ENCODE measurements at regions not wholly inside any gene's neighbourhood (a gene's known extent, or its start where the extent isn't known, plus 50 kb on each side); places are given as distances from the start of the nearest gene placed in this dataset.

DNA sequence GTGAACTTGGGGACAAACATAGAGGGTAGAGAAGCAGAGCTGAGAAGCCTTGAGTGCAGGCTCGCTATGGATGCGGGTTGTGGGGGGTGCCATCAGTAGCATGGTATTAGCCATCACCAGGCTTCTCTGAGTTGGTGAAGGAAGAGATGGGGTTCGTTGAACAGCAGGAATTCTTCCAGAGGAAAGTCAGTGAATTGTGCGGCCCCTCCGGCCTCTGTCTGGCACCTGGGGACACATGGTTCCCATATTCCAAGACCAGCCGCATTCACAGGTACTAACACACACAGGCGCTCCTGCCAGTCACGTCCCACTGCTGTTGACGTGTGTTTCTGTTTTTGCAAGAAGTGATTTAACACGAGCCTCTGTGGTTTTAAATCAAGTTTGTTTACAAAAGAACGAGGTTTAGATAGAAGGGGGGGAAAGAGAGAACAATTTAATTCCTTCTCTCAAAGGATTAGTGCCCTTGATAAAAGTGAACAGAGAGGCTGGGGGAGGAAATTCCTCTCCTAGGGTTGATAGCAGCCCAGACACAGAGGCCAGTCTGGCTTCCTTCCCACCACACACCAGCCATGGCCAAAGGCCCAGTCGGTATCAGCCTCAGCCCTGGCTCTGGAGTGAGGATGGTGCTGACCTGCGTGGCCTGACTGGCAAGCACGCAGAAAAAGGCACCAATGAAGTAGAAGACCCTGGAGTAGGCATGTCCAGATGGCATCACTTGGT lies 252.6 kb upstream of the IGFBP3 start:
- DNase-seq = no peak

DNA sequence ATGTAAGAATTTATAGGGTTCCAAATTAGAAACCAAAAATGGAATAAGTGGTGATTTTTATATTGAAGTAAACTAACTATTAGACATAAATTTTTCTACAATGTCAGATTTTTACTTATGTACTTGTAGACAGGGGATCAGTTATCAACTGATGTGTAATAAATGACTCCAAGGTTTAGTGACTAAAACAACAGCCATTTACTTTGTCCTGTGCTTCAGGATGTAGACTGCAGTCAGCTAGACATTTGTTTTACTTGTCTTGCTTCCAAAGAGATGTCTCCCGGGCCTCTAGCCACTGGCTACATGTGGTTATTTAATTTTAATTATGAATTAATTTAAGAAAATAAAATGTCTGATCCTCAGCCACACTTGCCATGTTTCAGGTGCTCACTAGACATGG lies 249.7 kb upstream of the IGFBP3 start:
- no peak for DNase-seq

DNA sequence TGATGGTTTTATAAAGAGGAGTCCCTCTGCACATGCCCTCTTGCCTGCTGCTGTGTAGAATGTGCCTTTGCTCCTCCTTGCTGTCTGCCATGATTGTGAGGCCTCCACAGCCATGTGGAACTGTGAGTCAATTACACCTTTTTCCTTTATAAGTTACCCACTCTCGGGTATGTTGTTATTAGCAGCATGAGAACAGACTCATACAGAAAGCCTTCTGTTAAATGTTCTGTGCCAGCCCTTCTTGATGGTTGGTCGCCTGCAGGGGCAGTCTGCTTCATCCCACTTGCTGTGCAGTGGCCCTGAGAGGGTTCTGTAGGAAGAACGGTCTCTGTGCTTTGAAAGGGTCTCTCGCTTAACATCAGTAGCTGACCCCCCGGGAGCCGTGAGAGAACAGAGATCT lies 248.9 kb upstream of the IGFBP3 start:
- DNase-seq = no peak

DNA sequence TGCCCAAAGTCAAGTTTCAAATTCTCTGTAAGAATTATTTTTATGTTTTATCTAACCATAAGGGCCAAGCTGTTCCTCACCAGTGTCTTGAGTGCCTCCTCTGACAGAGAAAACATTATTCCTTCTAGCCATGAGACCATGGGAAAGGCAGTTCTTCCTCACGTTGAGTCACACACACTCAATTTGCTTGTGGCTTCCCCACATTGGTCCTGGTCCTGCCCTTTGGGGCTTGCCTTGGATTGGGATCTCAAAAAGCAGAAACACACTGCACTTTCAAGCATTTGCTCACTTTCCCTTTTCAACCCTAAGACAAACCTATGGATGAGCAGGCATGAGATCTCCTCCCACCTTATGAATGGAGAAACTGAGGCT lies 248.3 kb upstream of the IGFBP3 start:
- DNase-seq = no peak

DNA sequence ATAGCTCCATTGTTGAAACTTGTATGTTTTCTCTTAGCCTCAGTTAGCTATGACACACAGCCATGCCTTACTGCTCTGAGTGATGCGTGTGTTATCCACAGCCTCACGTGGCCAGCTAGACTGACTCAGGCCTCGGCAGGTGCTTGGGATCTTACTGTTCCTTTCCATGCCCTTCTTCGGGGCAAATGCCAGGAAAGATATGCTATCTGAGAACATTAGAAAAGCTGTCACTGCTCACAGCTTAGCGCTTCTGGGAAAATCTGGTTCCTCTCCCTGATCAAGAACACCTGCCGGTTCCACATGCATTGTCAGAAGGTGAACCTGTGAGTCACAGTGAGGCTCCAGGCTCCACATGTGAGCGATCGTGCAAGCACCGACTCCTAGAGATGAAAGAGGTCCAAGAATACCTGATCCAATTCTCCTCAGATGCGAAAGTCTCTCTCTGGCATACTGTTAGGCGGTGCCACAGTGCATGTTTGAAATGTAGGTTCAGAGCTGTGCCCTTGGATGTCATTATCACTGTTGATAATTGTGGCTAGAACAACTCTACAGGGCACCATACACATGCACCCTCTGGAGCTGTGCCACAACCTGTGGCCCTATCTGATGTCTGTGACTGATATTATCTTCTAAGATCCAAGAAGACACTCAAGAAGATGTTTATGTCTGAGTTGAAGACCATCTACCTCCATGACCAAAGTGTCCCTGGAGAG lies 247.8 kb upstream of the IGFBP3 start:
- no peak for DNase-seq

DNA sequence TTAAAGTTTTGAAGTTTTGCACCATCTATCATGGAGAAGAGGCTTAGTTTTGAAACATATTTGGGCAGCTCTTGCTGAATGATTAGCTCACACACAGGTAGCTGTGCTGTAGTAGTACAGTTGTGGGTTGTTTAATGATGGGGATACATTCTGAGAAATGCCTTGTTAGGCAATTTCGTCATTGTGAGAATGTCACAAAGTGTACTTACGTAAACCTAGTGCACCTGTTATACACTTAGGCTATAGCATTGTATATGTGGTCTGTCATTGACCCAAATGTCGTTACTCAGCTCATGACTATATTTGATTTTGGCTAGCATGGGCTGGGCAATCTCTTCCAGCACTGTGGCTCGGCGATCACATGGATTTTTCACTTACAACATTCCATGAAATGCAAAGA lies 247.2 kb upstream of the IGFBP3 start:
- no peak for DNase-seq

DNA sequence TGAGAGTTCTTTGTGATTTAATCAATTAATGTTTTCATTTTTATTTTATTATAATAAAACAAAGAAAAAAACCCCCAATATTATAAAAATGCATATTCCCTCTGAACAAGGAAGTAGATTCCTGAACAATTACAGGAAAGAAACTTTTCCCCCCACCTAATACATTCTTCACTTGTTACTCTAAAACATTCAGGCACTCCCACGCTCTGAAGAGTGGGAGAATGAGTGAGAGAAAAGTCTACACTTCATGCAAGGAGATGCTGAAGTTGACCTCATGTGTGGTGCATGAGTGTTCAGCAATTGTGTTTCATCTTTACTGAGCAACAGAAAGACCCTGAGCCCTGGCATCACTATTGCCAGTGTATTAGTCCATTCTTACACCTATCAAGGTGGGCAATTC lies 244.2 kb upstream of the IGFBP3 start:
- no peak for DNase-seq

DNA sequence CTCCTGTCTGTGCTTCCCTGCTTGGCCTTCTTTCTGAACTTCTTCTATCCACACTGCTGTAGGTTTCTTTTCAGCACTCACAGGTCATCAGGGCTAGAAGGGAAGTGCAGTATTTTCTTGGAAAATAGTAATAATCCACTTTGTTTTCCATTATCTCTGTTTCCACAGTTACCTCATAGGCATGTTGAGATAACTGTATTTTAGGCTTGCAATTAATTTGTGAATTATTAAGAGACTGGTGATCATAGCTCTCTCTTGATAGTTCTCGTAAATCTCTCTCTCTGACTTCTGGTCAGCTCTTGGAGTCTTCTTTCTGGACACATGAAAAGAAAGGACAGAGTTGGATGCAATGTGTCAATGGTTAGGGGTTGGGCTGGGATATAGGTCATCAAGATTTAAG lies 243.6 kb upstream of the IGFBP3 start:
- no peak for DNase-seq

DNA sequence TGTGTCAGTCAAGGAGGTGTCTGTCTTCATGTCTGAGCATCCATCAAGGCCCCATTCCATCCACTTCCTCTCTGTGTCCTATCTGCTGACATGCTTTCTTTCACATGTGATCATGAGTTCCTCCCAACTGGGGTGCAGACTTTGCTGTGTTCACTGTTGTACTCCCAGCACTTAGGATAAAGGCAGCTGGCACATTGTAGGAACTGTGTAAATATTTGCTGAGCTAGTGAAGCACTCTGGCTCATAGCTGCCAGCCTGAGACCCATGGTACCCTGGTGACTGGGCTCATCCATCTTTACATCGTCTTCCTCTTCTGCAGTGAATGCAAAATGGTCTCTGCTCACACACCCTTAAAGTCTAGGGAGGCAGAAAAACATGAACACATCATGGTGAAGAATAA lies 242.2 kb upstream of the IGFBP3 start:
- no peak for DNase-seq

DNA sequence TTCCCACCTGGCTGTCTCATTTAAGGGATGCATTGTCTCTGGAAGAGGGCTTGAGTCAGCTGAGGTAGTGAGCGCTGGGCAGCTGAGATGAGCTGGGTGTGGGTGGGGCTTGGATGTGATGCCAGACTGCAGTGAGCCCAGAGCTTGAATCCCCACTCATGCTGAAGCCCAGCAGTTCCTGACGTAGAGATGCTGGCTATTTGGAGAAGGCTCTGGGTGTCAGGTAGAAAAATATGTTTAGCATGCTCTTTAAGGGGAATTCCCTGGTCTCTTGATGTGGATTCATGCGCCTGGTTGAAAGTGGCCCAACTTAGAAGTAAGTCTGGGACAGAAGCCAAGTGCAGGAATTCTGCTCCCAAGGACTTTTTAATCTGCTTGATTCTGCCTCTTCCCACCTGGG lies 241.5 kb upstream of the IGFBP3 start:
- no peak for DNase-seq

DNA sequence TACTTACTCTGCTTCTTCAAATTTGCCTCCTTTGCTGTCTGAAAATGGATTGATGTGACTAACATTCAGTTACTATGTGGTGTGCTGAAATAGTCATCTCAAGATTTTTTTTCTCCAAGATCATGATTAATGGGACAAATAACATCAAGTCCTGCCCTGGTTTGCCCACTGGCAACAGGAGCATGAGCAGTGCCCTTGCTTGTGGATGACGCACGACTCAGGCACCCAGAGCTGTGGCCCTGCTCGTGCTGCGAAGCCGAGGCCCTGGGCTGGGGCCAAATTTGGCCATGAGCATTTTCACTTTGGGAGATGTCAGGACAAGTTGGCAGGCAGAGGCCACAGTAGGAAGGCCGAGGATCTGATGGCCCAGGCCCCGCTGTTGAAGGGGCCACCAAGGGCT lies 239.8 kb upstream of the IGFBP3 start:
- DNase-seq = no peak

DNA sequence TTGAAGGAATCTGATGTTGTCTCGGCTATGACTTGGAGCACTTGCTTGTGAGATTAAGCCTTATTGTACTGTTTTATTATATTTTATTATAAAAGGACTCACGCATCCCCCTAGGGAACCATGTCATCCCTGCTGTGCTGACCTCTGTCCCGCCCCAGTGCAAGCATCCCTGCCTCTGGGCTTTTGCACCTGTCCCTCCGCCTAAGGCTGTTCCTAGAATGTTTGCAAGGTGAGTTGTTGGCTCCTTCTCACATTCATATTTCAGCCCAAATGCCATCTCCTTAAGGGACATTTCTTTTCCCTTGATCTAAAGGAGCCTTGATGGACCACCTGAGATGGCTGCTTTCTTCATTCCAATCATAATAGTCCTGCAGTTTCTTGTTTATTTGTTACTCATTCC lies 236.9 kb upstream of the IGFBP3 start:
- DNase-seq = no peak

DNA sequence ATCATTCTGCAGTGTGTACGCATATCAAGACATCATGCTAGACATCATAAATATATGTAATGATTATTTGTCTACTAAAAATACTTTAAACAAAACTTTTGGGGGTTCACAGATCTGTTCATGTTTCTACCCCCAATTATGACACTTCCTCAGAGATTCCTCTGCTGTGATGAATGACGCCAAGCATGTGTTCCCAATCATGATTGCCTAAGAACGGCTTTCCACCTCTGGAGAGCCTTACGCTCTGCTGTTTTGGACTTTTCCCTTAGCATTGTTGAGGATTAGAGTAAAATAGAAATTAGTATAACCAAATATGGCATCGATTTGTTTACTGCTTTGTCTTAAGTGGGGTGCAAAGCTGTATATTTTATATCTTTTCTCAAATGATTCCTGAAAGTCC lies 236.3 kb upstream of the IGFBP3 start:
- no peak for DNase-seq

DNA sequence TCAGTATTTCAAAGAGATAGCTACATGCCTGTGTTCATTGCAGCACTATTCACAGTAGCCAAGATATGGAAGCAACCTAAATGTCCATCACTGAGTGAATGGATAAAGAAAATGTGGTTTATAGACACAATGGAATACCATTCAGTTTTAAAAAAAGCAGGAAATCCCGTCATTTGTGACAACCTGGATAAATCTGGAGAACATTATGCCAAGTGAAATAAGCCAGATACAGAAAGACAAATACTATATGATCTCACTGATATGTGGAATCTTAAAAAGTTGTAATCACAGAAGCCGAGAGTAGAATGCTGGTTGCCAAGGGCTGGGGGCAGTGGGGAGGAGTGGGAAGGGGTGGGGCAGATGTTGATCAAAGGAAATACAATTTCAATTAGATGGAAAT lies 235.8 kb upstream of the IGFBP3 start:
- DNase-seq = no peak

DNA sequence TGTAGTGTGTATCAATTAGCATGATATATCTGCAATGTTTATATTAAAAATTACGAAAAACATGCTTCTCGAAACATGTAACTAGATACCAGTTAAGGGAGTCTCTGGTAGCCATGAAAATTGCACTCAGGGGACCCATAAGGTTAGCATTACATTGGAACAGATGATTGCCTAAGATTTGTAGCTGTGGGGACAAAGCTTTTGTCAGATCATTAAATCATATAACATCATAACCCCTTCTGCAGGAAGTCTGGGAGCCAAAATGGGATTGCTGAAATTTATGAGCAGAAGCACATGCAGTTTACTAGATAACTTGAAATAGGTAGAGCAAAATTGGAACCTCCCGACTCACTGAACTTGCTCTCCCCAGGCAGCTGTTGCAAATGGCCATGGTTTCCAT lies 235.0 kb upstream of the IGFBP3 start:
- no peak for DNase-seq

DNA sequence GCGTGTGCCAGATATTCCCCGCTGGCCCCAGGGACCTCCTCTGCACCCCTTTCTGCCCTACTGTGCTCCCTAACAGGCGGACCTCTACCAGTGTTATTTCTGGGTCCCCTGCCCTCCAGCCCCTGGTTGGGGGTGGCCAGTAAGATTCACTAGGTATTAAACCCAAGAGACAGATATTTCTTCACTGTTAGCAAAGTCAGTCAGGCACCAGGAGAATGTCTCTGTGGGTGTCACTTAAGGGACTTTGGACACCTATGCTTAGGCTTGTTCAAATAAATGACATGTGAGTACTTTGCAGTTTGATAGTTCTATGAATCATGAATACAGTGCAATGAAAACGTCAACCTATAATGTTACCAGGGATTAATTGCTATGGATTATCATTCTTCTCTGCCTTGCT lies 234.3 kb upstream of the IGFBP3 start:
- DNase-seq = no peak

DNA sequence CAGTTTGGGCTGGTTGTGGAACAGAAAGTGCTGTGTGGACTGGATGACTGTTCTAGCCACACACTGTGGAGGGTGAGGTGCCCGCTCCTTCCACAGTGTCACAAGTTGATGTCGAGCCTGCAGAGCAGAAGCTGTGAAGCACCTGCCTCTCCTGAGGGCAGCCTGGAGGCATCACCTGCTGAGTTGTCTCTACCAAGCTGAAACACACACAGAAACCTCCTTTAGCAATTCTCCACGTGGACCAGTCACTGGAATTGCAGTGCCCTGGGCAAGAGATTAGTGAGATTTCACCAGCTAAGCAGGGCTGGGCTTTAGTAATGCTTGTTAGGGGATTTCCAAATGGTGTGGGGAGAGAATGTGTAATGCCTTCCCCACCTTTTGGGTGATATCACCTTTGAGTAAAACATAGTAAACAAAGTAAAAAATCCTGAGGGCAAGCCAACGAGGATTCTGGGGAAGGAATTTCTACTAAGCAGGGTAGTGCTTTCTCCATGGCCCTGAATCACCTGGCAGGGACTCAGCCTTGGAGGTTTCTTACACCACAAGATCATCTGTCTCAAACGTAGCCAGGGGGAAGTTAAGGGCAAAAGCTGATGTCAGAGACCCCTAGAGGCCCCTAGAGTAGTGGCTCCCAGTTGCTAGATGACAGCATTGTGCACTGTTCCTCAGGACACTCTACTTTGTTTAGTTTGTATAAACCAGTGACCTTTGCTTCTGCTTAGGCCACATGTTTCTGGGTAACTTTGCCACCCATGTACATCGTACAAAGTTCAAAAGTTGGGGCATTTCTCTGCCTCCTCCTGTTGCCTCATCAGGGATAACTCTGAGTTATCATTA lies 233.1 kb upstream of the IGFBP3 start:
- DNase-seq = no peak

DNA sequence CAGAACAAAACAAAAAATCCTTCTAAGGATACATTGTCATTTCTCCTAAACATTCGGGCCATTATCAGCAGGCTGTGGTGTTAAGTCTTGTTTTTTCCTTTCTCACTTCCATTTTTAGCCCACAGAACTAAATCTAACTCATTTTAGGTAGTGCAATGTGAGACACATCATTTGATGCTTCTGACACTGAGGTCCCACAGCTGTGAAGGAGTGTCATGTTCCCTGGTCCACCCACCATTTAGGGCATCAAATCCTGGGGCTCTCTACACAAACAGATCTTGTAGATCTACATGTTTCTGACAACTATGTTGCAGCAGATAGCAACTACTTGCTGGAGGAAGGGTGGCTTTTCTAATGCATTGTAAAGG lies 232.5 kb upstream of the IGFBP3 start:
- DNase-seq = no peak

DNA sequence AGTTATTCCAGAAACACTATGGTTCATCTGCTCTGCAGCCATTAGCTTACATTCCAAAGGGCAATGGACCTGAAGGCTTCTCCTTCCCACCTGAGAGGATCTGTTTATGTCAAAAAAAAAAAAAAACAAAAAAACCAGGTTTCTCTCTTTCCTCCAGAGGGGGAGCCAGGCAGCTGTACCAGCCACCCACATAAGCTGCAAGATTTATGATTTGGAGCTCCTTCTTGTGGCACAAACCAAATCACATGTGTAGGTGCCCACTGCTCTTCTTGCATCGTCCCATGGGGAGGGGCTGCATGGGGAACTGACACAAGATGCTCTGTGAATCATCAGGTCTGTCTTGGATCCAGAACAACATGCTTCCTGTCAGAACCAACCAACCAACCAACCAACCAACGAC lies 231.6 kb upstream of the IGFBP3 start:
- DNase-seq = no peak

DNA sequence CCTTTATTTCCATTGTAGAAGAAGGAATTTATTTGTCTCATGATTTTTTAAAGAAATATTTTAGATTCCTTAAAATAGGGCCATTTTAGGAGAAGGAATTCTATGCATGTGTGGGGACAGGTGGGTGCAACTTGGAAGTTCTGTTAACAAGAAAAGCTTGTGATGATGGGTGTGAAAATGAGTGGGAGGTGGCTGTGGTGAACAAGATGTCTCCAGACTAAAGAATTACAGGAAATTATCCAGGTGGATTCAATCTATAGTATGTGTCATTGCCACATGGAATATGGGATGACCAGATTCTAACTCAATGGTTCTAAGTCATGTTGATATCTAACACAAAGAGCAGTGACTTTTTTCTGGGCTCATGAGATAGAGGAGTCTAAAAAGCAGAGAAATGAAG lies 229.6 kb upstream of the IGFBP3 start:
- no peak for DNase-seq

DNA sequence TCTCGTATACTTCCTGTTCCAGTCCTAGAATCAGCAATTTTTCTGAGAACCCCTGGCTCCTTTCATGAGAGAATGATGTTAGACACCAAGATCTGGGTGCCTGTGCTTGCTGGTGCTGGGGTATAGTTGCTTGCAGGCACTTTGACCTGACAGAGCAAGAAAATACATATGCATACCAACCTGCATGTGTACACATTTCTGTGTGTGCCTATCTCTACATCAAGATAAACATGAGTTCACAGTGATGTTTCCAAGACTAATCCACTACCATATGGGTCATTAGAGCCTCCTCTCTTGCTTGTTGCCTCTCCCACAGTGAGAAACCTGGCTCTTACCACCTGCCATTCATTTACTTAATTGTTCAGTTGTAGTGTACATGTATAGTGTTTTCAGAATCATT lies 229.1 kb upstream of the IGFBP3 start:
- DNase-seq = no peak

DNA sequence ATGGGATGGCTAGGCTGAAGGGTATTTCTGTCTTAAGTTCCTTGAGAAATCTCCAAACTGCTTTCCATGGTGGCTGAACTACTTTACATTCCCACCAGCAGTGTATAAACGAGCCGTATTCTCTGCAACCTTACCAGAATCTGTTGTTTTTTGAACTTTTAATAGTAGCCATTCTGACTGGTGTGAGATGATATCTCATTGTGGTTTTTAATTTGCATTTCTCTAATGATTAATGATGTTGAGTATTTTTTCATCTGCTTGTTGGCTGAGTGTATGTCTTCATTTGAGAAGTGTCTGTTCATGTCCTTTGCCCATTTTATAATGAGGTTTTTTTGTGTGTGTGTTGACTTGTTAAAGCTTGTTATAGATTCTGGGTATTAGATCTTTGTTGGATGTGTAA lies 226.8 kb upstream of the IGFBP3 start:
- no peak for DNase-seq

DNA sequence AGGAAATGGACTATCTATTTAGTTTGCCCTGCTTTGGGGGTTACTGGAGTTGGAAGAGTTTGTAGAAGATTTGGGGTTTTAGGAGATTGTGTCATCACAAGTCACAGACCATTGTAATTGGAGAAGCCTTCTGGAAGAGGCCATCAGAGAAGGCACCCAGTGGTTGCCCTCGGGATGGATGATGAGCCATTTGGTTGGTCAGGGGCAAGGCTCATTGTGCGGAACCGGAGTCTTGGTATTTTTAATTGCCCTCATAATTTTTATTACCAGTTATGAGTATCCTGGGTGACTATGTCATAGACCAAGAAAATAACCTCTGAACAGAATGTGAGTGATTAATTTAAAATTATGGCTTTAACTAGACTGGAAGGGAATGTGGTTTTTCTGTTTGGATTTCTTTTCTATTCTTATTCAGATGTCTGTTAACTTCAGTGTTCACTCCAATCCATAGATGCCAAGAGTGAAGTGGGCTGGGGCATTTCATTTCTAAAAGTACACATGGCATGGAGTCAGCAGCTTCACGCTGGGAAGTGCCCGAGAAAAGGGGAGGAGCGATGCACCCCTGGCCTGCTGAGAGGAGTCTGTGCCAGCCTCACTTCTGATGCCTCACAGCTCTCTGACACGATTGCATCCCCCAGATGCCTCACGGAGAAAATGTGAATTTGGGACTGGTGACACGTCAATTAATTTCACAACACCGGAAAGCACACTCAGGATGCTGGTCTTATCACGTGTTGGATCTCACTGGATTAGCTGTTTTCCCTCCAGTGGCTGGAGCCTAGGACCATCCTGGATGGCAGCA lies 225.6 kb upstream of the IGFBP3 start:
- no peak for DNase-seq

All from CD4-positive, alpha-beta T cell treated with Interferon alpha-2 for 1 hour (primary cell).